GM21717 (cell line): ENCODE measurements at regions not wholly inside any gene's neighbourhood (a gene's known extent, or its start where the extent isn't known, plus 50 kb on each side); places are given as distances from the start of the nearest gene placed in this dataset.
"Not testable (repeated sequence)": the region's sequence is repeated elsewhere in the genome, so short reads cannot be mapped to it uniquely, and the experiment has no call there.

Experiments used
- ATAC-seq: cut with Tn5 transposase; IDR thresholded peaks from one replicate; pipeline ENCODE4 v1.9.1; 2021; ENCODE audit warnings: mild to moderate bottlenecking, moderate library complexity; ENCODE audit not compliant: unreplicated experiment

- no peak for ATAC-seq
Observed at GRCh38 chr2:16066261-16067036, 126.1 kb downstream of the MYCN start.

DNA sequence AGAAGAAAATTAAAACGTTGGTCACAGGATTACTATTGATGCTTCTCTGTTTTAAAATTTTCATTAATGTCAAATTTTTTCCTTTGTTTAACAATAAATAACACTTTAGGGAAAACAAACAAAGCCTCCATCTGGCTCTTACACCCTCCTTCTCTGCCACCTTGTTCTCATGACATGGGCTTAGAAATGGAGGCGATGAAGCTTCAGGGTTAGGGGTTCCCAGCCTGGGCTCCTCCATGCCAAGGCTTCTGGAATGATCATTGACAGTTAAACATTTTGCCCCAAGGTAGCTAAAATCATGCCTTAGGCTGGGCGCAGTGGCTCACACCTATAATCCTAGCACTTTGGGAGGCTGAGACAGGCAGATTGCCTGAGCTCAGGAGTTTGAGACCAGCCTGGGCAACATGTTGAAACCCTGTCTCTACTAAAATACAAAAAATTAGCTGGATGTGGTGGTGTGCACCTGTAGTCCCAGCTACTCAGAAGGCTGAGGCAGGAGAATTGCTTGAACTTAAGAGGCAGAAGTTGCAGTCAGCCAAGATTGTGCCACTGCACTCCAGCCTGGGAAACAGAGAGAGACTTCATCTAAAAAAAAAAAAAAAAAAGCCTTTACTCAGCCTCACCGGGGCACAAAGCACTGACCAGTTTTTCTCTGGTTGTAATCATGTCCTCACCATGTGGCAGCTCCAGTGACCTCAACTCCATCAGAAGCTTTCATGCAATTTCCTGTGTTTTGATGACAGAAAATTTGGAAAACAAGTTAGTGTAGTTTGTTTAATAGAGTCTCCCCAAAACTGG is 125.1 kb downstream of the MYCN start:
- not testable (repeated sequence) for ATAC-seq

- no peak for ATAC-seq
Observed at GRCh38 chr2:16064745-16065144, 124.4 kb downstream of the MYCN start.

DNA sequence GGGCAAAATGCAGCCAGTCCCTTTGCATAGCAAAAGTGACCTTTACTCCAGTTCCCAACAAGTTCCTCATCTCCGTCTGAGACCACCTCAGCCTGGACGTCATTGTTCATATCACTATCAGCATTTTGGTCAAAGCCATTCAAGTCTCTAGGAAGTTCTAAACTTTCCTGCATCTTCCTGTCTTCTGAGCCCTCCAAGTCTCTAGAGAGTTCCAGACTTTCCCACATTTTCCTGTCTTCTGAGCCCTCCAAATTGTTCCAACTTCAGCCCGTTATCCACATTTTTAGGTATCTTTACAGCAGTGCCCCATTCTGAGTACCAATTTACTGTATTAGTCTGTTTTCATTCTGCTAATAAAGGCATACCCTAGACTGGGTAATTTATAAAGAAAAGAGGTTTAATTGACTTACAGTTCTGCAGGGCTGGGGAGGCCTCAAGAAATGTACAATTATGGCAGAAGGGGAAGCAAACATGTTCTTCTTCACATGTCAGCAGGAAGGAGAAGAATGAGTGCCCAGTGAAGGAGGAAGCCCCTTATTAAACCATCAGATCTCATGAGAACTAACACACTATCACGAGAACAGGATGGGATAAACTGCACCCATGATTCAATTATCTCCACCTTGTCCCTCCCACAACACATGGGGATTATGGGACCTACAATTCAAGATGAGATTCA is 123.7 kb downstream of the MYCN start:
- no peak for ATAC-seq

DNA sequence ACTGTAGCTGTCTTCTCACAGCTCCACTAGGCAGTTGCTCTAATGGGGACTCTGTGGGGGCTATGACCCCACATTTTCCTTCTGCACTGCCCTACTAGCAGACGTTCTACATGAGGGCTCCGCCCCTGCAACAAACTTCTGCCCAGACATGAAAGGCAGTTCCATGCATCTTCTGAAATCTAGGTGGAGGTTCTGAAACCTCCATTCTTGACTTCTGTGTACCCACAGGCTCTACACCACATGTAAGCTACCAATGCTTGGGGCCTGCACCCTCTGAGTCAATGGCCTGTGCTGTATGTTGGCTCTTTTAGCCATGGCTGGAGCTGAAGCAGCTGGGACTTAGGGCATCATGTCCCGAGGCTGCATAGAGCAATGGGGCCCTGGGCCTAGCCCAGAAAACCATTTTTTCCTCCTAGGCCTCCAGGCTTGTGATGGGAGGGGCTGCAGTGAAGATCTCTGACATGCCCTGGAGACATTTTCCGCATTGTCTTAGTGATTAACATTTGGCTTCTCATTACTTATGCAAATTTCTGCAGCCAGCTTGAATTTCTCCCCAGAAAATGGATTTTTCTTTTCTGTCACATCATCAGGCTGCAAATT is 123.0 kb downstream of the MYCN start:
- ATAC-seq, result no peak

DNA sequence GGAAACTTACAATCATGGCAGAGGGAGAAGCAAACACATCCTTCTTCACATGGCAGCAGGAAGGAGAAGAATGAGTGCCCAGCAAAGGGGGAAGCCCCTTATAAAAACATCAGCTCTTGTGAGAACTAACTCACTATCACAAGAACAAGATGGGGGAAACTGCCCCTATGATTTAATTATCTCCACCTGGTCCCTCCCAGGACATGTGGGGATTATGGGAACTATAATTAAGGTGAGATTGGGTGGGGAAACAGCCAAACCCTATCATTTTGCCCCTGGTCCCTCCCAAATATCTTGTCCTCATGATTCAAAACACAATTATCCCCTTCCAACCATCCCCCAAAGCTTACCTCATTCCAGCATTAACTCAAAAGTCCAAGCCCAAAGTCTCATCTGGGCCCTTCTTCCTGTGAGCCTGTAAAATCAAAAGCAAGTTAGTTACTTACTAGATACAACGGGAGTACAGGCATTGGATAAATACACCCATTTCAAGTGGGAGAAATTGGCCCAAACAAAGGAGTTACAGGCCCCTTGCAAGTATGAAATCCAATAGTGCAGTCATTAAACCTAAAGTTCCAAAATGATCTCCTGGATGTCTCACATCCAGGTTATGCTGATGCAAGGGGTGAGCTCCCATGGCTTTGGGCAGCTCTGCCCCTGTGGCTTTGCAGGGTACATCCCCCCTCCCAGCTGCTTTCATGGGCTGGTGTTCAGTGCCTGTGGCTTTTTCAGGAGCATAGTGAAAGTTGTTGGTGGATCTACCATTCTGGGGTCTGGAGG is 122.3 kb downstream of the MYCN start:
- no peak for ATAC-seq

DNA sequence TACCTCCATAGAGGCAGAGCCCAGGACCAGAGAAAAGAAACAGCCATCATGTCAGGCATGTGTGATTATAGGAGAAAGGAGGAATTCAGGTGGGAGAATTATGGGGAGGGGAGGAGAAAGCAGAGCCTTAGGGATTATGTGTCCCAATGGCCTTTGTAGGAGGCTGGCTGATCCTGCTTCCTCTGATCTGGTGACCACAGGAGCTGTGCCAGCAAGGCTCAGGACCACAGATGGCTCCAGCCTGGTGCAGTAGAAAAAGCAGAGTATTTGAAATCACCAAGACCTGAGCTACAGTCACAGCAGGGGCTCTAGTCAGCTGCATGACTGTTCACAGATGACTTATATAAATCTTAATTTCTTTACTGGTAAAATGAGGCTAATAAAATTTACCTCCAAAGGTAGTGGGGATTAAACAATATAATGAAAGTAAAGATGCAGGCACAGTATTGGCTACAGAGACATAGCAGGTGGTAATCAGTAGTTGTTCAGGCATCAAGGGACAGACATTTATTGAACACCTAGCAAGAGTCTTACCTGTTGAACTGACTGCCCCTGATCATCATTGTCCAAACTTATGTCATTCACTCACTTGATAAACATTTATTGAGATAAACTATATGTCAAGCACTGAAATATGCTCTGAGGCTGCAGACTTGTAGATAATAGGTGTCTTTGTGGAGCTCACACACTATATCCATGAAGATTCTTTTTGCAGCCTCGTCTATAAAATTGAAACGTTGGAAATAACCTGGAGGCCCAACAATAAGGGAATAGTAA is 121.3 kb downstream of the MYCN start:
- no peak for ATAC-seq

DNA sequence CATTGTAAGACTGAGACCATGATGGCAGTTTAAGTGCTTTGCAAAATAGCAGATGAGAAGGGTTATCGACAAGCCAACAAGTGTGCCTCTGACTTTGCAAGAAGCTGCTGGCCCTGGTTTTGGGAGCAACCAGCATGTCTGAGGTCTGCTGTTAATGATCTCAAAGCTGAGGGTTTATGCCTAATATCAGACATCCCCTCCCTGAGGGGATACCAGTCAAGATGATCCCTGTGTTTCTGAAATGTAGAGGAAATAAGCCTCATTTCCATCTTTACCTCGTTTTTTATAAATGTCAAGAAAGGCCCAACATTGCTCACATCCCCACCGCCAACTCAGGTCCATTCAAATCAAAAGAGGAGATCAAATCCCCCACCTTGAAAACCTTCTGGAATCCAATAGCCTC is 120.6 kb downstream of the MYCN start:
- ATAC-seq, result no peak

DNA sequence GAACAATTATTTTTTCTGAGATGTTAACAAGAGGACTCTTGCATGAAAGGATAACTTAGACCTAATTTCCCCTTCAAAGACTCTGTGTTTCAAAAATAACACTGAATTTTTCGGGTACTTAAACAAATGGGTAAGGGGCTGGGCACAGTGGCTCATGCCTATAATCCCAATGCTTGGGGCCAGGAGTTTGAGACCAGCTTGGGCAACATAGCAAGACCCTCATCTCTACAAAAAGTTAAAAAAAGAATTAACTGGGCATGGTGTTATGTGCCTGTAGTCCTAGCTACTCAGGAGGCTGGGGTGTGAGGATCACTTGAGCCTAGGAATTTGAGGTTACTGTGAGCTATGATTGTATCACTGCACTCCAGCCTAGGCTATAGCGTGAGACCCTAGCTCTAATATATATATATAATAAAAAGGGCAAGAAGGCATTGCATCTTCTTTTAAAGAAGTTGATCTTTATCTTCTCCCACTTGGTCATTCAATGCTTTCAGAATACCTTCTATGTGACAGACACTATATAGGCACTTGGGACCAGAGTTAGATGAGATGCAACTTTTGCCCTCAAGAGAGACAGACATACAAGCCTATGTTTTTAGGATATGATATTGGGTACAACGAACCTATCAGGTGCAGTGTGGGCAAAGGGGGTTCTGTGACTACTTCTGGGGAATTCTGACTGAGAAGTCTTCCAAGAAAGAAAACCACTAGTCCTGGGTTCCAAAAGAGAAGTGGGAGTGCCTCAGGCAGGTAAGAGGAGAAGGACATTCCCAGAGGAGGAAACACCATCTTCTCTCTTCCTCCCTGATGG is 120.0 kb downstream of the MYCN start:
- no peak for ATAC-seq

- no peak for ATAC-seq
Observed at GRCh38 chr2:16059393-16060016, 119.2 kb downstream of the MYCN start.

GRCh38 chr2:16058747-16059358 is 118.5 kb downstream of the MYCN start:
- no peak for ATAC-seq

DNA sequence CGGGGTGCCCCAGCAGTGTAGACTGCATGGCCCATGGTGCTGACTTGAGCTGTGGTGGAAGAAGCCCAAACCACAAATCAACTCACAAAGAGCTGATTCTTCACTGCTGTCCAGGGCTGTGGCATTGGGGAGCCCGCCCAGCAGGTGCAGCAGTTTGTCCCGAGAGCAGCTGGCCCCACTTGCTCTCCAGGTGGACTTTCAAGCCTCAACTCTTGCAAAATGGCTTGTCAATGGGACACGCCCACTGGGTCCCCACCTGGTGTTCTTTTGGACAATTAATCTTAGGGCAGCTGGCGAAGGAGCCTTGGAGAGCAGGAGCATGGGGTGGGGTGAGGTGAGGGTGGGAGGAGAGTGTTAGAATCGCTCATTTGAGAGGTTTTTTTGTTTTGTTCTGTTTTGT is 117.9 kb downstream of the MYCN start:
- ATAC-seq, result no peak

DNA sequence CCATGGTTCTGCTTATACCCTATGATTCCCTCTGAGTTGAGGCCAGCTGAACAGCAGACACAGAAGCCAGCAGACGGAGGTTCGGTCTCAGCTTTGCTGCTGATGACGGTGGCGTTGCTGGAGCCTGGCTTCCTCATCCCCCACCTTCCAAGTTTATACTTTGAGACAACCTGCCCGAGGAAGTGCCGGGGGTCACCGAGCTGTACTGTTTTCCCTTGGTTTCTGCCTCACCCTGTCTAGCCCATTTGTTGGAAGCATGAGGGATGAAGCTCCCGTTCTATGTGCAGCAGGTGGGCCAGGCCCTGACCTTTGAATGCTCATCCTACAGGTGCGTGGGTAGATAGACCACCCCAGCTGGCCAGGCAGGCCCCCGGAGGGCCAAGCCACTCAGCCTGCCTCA is 117.3 kb downstream of the MYCN start:
- ATAC-seq, result no peak

GRCh38 chr2:16055848-16056580 is 115.7 kb downstream of the MYCN start:
- ATAC-seq, result peak; percentile 80

DNA sequence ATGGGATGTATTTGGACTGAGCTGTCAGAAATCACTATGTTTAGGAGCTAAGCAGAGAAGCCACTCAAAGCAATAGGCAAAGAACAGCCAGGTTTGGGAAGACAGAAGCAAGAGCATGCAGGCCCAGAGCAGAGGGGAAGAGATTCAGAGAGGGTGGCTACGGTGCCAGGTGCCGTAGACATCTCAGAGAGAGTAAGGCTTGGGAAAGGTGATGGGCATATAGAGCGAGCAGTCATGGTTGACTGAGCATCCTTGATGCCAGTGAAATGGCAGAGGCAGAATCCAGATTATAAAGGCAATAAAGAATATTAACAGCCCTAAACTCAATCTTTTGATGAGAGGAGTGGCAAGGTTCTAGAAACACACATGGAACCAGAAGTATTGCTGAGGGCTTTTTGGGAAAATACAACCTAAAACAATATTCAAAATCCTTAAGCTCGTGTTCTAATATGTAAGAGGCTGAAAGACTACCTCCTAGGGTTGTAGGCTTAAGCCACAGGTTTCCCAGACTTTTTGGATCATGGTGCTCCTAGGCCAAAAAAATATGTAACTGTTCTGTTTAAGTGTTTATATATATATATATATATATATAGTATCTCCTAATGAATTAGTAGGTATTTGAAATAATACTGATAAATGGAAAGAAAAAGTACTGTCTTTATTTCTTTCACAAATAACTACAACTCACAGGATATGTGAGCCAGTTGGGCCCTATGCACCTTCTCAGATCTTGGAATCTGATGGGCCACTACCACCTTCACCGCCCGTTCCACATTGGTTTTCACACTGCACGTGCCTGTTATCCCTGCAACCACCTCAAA is 113.3 kb downstream of the MYCN start:
- ATAC-seq, result no peak

- not testable (repeated sequence) for ATAC-seq
Observed at GRCh38 chr2:16052571-16053052, 112.3 kb downstream of the MYCN start.
